Kidney epithelial cell (primary cell): ENCODE measurements at regions not wholly inside any gene's neighbourhood (a gene's known extent, or its start where the extent isn't known, plus 50 kb on each side); places are given as distances from the start of the nearest gene placed in this dataset.
A peak's percentile ranks its signal among the peaks of the same experiment; 100 is the strongest.

Experiments used
- DNase-seq: peaks from one replicate; pipeline ENCODE4 v3.0.0-alpha.2; 2010; ENCODE audit warnings: low read depth
- H3K27me3 ChIP-seq: 2 replicates; pipeline ENCODE4 v1.6.0; 2011; ENCODE audit warnings: low read length; ENCODE audit not compliant: control insufficient read depth, insufficient read depth
- H3K36me3 ChIP-seq: 2 replicates; pipeline ENCODE4 v1.5.1; 2011; ENCODE audit warnings: low read length; ENCODE audit not compliant: control insufficient read depth, insufficient read depth
- H3K4me3 ChIP-seq: 2 replicates; pipeline ENCODE4 v1.5.1; 2011; ENCODE audit warnings: low read depth, mild to moderate bottlenecking, control low read depth, low read length
- TF ChIP-seq, protein P1 (sequence below): IDR thresholded peaks from 2 replicates; pipeline ENCODE4 v1.5.1; 2011; ENCODE audit warnings: mild to moderate bottlenecking, moderate library complexity, low read length, control low read depth, inconsistent platforms; ENCODE audit not compliant: insufficient read depth, poor library complexity, severe bottlenecking

DNA sequence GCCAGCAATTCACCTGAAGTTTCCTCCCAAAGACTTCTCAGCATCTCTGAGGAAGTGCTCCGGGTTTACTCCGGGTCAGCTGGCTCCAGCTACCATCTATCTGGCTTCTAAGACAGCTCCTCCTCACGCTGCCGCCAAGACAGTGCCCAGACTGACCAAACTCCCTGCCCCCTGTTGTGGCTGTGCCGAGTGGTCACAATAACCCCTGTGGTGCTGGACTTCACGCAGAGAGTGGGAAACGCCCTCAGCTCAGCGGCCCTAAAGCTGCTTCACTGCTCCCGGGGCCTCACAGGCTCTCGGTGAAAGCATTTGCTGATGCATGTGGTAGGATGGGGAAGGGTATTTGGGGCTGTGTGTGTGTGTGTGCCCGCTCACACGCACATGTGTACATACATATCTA is 154.8 kb upstream of the ZNF236 start:
- DNase-seq: no peak
- Histone ChIP-seq H3K4me3 (no peak overlapping the region), H3K27me3 (no peaks in the 10 kb centered on the region), H3K36me3 (no peaks in the 10 kb centered on the region)
- TF ChIP-seq, protein P1, sequence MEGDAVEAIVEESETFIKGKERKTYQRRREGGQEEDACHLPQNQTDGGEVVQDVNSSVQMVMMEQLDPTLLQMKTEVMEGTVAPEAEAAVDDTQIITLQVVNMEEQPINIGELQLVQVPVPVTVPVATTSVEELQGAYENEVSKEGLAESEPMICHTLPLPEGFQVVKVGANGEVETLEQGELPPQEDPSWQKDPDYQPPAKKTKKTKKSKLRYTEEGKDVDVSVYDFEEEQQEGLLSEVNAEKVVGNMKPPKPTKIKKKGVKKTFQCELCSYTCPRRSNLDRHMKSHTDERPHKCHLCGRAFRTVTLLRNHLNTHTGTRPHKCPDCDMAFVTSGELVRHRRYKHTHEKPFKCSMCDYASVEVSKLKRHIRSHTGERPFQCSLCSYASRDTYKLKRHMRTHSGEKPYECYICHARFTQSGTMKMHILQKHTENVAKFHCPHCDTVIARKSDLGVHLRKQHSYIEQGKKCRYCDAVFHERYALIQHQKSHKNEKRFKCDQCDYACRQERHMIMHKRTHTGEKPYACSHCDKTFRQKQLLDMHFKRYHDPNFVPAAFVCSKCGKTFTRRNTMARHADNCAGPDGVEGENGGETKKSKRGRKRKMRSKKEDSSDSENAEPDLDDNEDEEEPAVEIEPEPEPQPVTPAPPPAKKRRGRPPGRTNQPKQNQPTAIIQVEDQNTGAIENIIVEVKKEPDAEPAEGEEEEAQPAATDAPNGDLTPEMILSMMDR: no peak

DNA sequence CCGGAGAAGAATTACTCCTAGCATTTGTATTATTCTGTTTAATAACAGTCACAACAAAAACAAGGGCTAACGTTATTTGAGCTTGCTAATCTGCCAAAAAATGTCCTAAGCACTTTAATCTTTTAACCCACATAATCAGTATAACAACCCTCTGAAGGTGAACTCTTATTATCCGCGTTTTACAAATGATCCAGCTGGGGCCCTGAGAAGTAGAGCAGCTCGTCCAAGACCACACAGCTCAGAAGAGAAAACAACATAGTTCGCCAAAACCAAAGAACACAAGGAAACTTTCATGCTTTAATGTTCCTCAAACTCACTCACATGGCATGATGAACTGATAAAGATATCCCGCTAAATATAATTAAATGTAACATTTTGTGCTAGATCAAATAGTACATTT is 159.7 kb upstream of the ZNF236 start:
- no peak for DNase-seq
- H3K27me3 ChIP-seq: no peaks in the 10 kb centered on the region
- no peaks in the 10 kb centered on the region for H3K36me3 ChIP-seq
- TF ChIP-seq, protein P1: no peak
- H3K4me3 ChIP-seq: no peak overlapping the region

DNA sequence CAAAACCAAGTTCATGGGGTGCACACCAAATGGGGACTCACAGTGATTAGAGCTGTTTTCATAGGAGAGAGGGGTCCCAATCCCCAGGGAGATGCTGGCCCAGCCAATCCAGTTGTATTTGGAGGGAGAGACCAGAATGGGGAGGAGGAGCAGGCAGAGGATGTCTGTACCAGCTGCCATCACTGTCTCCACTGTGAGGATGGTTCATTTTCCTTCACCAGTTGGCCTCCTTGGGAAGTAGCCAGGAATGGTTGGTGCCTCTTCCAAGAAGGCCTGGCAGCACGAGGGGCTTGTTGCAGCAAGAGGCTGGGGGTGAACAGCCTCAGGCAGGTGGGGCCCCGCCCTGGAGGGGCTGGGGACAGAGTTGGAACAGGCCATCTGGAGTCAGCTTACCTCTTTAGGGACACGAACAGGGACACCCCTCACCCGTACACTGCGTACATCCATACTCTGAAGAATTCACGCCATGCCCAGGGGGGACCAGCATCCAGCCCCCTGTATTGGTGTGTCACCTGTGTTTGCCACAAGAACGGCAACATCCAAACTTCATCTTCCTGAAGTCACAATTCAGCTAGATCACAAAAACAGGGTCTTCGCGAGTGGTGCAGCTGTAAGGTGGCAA is 161.7 kb upstream of the ZNF236 start:
- H3K36me3 ChIP-seq: no peaks in the 10 kb centered on the region
- TF ChIP-seq, protein P1: no peak
- DNase-seq: no peak
- H3K4me3 ChIP-seq: no peak overlapping the region
- H3K27me3 ChIP-seq: no peaks in the 10 kb centered on the region

DNA sequence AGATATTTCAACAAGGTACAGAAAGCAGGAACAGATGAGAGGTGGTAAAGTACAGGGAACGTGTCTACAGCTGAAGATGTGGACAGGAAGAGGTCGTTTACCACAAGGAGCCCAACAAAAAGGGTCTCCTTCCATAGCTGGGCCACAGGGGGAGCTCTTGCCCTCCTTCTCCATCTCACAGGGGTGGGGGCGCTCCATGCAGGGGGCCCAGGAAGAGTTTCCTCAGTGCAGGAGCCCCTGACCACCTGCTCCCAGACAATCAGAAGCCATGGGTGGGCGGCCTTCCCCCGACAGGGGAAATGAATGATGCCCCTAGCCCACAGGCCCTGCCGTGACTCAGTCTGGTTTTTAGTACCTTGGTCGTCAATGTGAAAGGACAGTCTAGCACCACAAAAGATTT is 163.6 kb upstream of the ZNF516 start:
- no peaks in the 10 kb centered on the region for H3K27me3 ChIP-seq
- H3K4me3 ChIP-seq: no peak overlapping the region
- DNase-seq: no peak
- TF ChIP-seq, protein P1: peak; percentile 45
- no peaks in the 10 kb centered on the region for H3K36me3 ChIP-seq

DNA sequence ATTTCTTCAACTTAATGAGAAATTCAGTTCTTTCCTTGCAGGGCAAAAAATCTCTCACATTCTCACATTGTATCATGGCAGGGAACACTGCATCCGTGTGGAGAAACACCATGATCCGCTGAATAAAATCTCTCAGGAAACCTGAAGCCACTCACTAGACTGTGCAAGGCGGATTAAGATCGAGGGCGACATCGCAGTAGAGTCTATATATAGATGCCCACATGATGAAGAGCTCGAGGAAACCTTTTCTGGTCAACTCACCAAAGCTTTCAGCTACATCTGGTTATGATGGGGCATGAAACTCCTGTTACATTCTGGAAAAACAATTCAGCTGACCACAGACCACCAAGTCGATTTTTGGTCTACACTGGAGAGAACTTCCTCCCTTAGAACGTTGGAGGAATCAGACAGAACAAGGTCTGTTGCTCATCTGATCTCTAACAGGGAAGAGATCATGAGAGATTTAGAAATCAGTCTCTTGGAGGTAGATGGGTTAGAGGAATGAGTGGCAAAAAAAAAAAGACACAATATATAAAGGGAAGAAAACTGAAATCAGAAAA is 162.9 kb upstream of the ZNF516 start:
- no peak overlapping the region for H3K4me3 ChIP-seq
- H3K36me3 ChIP-seq: no peaks in the 10 kb centered on the region
- TF ChIP-seq, protein P1: no peak
- no peaks in the 10 kb centered on the region for H3K27me3 ChIP-seq
- DNase-seq: no peak
